ENCODE measurements at regions not wholly inside any gene's neighbourhood (a gene's known extent, or its start where the extent isn't known, plus 50 kb on each side); places are given as distances from the start of the nearest gene placed in this dataset.

DNA sequence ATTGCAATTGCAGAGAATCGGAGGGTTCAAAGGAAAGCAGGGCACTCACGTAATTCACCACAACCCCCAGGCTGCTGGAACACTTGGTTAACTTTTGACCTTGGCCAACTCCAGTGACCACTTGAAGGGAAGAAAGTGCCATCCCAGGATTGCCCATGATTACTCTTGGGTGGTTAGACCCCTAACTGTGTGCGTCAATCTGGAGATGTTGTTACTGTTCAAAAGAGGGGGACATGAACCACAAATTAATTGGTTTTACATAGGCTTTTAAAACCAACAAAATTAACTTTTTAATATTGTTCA is 50.1 kb upstream of the NCOA3 start:
- no peak overlapping the region for H3K4me3 ChIP-seq (ENCODE audit: control insufficient read depth, low read depth, low read length)
- TF ChIP-seq CTCF (IDR thresholded peaks at IDR 0.05; ENCODE audit: control insufficient read depth, insufficient read depth, low read depth, low read length, missing control alignments): no peak
- no peak for DNase-seq (ENCODE audit: low read depth)
